ENCODE measurements at regions not wholly inside any gene's neighbourhood (a gene's known extent, or its start where the extent isn't known, plus 50 kb on each side); places are given as distances from the start of the nearest gene placed in this dataset.
A peak's percentile ranks its signal among the peaks of the same experiment; 100 is the strongest.

- intact Hi-C loops (cut with DNase I) = no loop called here
- no peak for DNase-seq
These were observed 79.2 kb upstream of the MGAT5 start for GRCh38 chr2:134174711-134175110.

GRCh38 chr2:134175834-134176233 lies 78.0 kb upstream of the MGAT5 start:
- intact Hi-C loops (cut with DNase I) = no loop called here
- DNase-seq = no peak

- intact Hi-C loops (cut with DNase I) = no loop called here
- no peak for DNase-seq
These were observed 76.4 kb upstream of the MGAT5 start for GRCh38 chr2:134177351-134177931.

GRCh38 chr2:134178138-134178877 lies 75.6 kb upstream of the MGAT5 start:
- no peak for DNase-seq
- intact Hi-C loops (cut with DNase I) = no loop called here

- no peak for DNase-seq
- intact Hi-C loops (cut with DNase I) = no loop called here
These were observed 72.7 kb upstream of the MGAT5 start for GRCh38 chr2:134181219-134181618.

- intact Hi-C loops (cut with DNase I) = no loop called here
- peak in 9 of 10 donors; percentile 21 to 95 (median 72) for DNase-seq
These were observed 70.2 kb upstream of the MGAT5 start for GRCh38 chr2:134183679-134184078.

GRCh38 chr2:134185639-134186038 lies 68.2 kb upstream of the MGAT5 start:
- DNase-seq = no peak
- intact Hi-C loops (cut with DNase I) = no loop called here

GRCh38 chr2:134189009-134189720 lies 64.7 kb upstream of the MGAT5 start:
- intact Hi-C loops (cut with DNase I) = no loop called here
- DNase-seq = no peak

GRCh38 chr2:134190062-134190806 lies 63.6 kb upstream of the MGAT5 start:
- intact Hi-C loops (cut with DNase I) = no loop called here
- no peak for DNase-seq

- intact Hi-C loops (cut with DNase I) = no loop called here
- peak in 4 of 10 donors; percentile 28 to 86 (median 53) for DNase-seq
These were observed 63.1 kb upstream of the MGAT5 start for GRCh38 chr2:134190807-134191203.

GRCh38 chr2:134191835-134192234 lies 62.0 kb upstream of the MGAT5 start:
- intact Hi-C loops (cut with DNase I) = no loop called here
- no peak for DNase-seq

- no peak for DNase-seq
- intact Hi-C loops (cut with DNase I) = no loop called here
These were observed 60.9 kb upstream of the MGAT5 start for GRCh38 chr2:134193006-134193405.

GRCh38 chr2:134194519-134194918 lies 59.4 kb upstream of the MGAT5 start:
- intact Hi-C loops (cut with DNase I) = no loop called here
- no peak for DNase-seq

- DNase-seq = no peak
- intact Hi-C loops (cut with DNase I) = no loop called here
These were observed 58.5 kb upstream of the MGAT5 start for GRCh38 chr2:134195341-134195740.

GRCh38 chr2:134197445-134197844 lies 56.4 kb upstream of the MGAT5 start:
- DNase-seq = no peak
- intact Hi-C loops (cut with DNase I) = no loop called here

GRCh38 chr2:134198006-134198634 lies 55.8 kb upstream of the MGAT5 start:
- no peak for DNase-seq
- intact Hi-C loops (cut with DNase I) = no loop called here

GRCh38 chr2:134199123-134199522 lies 54.7 kb upstream of the MGAT5 start:
- no peak for DNase-seq

GRCh38 chr2:134200036-134200618 lies 53.7 kb upstream of the MGAT5 start:
- no peak for DNase-seq
- intact Hi-C loops (cut with DNase I) = no loop called here

More at GRCh38 chr2:134199123-134199522, 54.7 kb upstream of the MGAT5 start:
- intact Hi-C loops (cut with DNase I) = no loop called here

GRCh38 chr2:134201533-134201932 lies 52.3 kb upstream of the MGAT5 start:
- intact Hi-C loops (cut with DNase I) = no loop called here

GRCh38 chr2:134202371-134202770 lies 51.5 kb upstream of the MGAT5 start:
- intact Hi-C loops (cut with DNase I) = no loop called here
- DNase-seq = no peak

More at GRCh38 chr2:134201533-134201932, 52.3 kb upstream of the MGAT5 start:
- DNase-seq = no peak
